ENCODE measurements at regions not wholly inside any gene's neighbourhood (a gene's known extent, or its start where the extent isn't known, plus 50 kb on each side); places are given as distances from the start of the nearest gene placed in this dataset.
"Not testable (repeated sequence)": the region's sequence is repeated elsewhere in the genome, so short reads cannot be mapped to it uniquely, and the experiment has no call there.

GRCh38 chr4:31807036-31807435 lies 1086.9 kb downstream of the PCDH7 start:
- Histone ChIP-seq H3K27me3 (no peaks in the 10 kb centered on the region), H3K27ac (no peak overlapping the region), H3K9me3 (no peaks in the 10 kb centered on the region), H3K4me1 (no peaks in the 10 kb centered on the region), H3K36me3 (no peaks in the 10 kb centered on the region), H3K4me3 (no peak overlapping the region)
- DNase-seq, result no peak
- TF ChIP-seq, protein P1, sequence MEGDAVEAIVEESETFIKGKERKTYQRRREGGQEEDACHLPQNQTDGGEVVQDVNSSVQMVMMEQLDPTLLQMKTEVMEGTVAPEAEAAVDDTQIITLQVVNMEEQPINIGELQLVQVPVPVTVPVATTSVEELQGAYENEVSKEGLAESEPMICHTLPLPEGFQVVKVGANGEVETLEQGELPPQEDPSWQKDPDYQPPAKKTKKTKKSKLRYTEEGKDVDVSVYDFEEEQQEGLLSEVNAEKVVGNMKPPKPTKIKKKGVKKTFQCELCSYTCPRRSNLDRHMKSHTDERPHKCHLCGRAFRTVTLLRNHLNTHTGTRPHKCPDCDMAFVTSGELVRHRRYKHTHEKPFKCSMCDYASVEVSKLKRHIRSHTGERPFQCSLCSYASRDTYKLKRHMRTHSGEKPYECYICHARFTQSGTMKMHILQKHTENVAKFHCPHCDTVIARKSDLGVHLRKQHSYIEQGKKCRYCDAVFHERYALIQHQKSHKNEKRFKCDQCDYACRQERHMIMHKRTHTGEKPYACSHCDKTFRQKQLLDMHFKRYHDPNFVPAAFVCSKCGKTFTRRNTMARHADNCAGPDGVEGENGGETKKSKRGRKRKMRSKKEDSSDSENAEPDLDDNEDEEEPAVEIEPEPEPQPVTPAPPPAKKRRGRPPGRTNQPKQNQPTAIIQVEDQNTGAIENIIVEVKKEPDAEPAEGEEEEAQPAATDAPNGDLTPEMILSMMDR (IDR thresholded peaks at IDR 0.05), result no peak
- intact Hi-C loops (cut with DNase I), result no loop called here
- ATAC-seq, result no peak

- no peak overlapping the region for H3K27ac ChIP-seq
- ATAC-seq (no peak), DNase-seq (no peak)
- intact Hi-C loops (cut with DNase I), result no loop called here
- no peaks in the 10 kb centered on the region for H3K9me3 ChIP-seq
- H3K27me3 ChIP-seq, result no peaks in the 10 kb centered on the region
- H3K36me3 ChIP-seq, result no peaks in the 10 kb centered on the region
- H3K4me3 ChIP-seq, result no peak overlapping the region
- TF ChIP-seq, protein P1 (IDR thresholded peaks at IDR 0.05), result no peak
- no peaks in the 10 kb centered on the region for H3K4me1 ChIP-seq
Measured at GRCh38 chr4:31844350-31844749, 1124.2 kb downstream of the PCDH7 start.

GRCh38 chr4:31851946-31852345 lies 1131.8 kb downstream of the PCDH7 start:
- Histone ChIP-seq H3K27ac (no peak overlapping the region), H3K36me3 (no peaks in the 10 kb centered on the region), H3K4me3 (no peak overlapping the region), H3K4me1 (no peaks in the 10 kb centered on the region), H3K9me3 (no peaks in the 10 kb centered on the region), H3K27me3 (no peaks in the 10 kb centered on the region)
- no peak for ATAC-seq
- TF ChIP-seq, protein P1 (IDR thresholded peaks at IDR 0.05), result no peak
- intact Hi-C loops (cut with DNase I), result no loop called here
- no peak for DNase-seq

DNA sequence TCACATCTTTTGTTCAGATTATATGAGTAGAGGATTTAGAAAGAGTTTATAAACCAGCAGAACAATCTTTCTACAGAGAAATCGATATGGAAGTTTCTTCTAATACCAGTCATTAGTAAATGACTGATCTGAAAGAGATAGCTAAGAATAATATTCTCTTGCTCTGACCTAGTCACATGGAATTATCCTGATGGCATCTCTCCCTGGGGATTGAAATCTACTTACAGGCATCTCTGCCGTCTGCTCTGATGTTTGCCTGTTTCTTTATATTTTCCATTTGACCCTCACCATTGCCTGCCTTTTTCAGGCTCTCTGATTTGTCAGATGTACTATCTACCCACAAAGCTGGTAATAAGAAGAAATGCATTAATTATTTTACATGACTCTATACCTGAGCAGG lies 1157.3 kb downstream of the PCDH7 start:
- Histone ChIP-seq H3K4me3 (no peak overlapping the region), H3K27ac (no peak overlapping the region), H3K9me3 (no peaks in the 10 kb centered on the region), H3K4me1 (no peaks in the 10 kb centered on the region), H3K36me3 (no peaks in the 10 kb centered on the region), H3K27me3 (no peaks in the 10 kb centered on the region)
- ATAC-seq, result no peak
- intact Hi-C loops (cut with DNase I), result no loop called here
- TF ChIP-seq, protein P1 (IDR thresholded peaks at IDR 0.05), result no peak
- no peak for DNase-seq

- H3K27ac ChIP-seq, DNase-seq: not testable (repeated sequence)
Measured at GRCh38 chr4:31880837-31881236, 1160.7 kb downstream of the PCDH7 start.

GRCh38 chr4:31896349-31896748 lies 1176.2 kb downstream of the PCDH7 start:
- H3K27me3 ChIP-seq, result no peaks in the 10 kb centered on the region
- ATAC-seq, result no peak

More at GRCh38 chr4:31880837-31881236, 1160.7 kb downstream of the PCDH7 start:
- intact Hi-C loops (cut with DNase I); H3K4me3 ChIP-seq; ATAC-seq; H3K4me1 ChIP-seq; H3K9me3 ChIP-seq; H3K27me3 ChIP-seq; H3K36me3 ChIP-seq: not testable (repeated sequence)

More at GRCh38 chr4:31896349-31896748, 1176.2 kb downstream of the PCDH7 start:
- no peaks in the 10 kb centered on the region for H3K36me3 ChIP-seq
- no peak overlapping the region for H3K27ac ChIP-seq
- no peaks in the 10 kb centered on the region for H3K9me3 ChIP-seq
- H3K4me3 ChIP-seq, result no peak overlapping the region
- no peaks in the 10 kb centered on the region for H3K4me1 ChIP-seq
- TF ChIP-seq, protein P1 (IDR thresholded peaks at IDR 0.05), result no peak
- intact Hi-C loops (cut with DNase I), result no loop called here
- DNase-seq, result no peak
